ENCODE measurements at regions not wholly inside any gene's neighbourhood (a gene's known extent, or its start where the extent isn't known, plus 50 kb on each side); places are given as distances from the start of the nearest gene placed in this dataset.

DNA sequence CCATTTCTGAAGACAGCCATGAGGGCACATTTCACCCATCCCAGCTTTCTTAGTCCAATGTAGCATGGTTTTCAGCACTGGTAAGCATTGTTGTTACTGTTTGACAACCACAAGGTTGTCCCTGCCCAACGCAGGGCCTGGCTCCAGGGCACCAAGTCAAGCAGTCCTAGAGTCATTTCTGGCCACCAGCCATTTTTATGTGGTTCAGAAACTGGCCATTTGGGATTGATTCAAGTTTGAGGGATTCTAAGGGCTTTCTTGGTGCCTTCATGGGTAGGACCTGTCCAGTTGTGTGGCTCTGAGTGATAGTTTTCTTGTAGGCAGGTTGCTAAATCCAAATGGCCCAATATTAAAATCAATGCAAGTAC is 535.4 kb upstream of the USP24 start:
- TF ChIP-seq, protein P1, sequence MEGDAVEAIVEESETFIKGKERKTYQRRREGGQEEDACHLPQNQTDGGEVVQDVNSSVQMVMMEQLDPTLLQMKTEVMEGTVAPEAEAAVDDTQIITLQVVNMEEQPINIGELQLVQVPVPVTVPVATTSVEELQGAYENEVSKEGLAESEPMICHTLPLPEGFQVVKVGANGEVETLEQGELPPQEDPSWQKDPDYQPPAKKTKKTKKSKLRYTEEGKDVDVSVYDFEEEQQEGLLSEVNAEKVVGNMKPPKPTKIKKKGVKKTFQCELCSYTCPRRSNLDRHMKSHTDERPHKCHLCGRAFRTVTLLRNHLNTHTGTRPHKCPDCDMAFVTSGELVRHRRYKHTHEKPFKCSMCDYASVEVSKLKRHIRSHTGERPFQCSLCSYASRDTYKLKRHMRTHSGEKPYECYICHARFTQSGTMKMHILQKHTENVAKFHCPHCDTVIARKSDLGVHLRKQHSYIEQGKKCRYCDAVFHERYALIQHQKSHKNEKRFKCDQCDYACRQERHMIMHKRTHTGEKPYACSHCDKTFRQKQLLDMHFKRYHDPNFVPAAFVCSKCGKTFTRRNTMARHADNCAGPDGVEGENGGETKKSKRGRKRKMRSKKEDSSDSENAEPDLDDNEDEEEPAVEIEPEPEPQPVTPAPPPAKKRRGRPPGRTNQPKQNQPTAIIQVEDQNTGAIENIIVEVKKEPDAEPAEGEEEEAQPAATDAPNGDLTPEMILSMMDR (IDR thresholded peaks at IDR 0.05; ENCODE audit: borderline replicate concordance, insufficient read depth, low read depth, low read length), result no peak
- H3K4me3 ChIP-seq (ENCODE audit: low read depth, low read length), result no peak overlapping the region

DNA sequence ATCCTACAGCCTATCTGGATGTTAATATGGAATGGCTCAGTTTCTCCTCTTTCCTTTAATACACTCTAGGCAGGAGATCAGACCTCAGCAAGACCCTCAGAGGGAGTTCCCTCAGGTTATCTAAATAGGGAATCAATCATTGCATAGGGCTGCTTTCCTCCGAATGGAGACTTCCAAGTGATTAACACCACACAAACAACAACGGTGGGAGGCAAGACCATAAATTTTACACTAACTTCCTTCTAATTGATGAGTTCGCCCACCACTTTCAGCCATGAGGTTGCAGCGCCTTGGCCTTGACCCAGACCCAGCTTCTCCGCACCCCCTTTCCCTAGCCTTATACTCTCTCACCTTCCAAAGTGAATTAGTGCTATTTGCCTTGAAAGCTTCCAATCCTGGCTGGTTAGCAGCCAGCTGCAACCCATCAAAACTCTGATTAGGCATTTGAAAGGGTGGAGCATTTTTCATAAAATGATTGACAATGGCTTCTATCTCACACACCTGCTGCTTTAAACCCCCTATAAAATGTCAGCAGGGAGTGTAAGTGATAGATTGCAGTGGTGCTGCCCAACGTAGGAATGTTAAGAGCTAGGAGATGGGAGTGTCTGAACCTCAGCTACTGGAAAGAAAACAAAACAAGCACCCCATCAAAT is 534.9 kb upstream of the USP24 start:
- H3K4me3 ChIP-seq (ENCODE audit: low read depth, low read length), result no peak overlapping the region
- TF ChIP-seq, protein P1 (IDR thresholded peaks at IDR 0.05; ENCODE audit: borderline replicate concordance, insufficient read depth, low read depth, low read length), result no peak

DNA sequence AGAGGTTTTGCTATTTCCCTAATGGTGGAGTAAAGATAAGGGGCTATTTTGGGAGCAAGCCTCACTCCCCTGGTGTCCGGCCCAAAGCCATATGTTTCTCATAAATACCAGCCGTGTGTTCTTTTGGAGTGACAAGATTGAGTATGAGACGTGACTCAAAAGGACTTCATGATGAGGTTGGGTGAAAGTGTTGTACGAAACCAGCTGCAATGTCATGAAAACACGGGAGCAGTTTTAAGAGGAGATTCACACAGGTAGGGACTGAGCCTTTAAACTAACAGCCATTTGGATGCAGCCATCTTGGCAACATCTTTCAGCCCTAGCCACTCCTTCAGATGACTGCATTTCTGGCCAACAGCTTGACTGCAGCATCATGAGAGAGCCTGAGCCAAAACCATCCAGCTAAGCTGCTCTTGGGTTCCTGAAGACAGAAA is 532.3 kb upstream of the USP24 start:
- TF ChIP-seq, protein P1 (IDR thresholded peaks at IDR 0.05; ENCODE audit: borderline replicate concordance, insufficient read depth, low read depth, low read length), result no peak
- no peak overlapping the region for H3K4me3 ChIP-seq (ENCODE audit: low read depth, low read length)

DNA sequence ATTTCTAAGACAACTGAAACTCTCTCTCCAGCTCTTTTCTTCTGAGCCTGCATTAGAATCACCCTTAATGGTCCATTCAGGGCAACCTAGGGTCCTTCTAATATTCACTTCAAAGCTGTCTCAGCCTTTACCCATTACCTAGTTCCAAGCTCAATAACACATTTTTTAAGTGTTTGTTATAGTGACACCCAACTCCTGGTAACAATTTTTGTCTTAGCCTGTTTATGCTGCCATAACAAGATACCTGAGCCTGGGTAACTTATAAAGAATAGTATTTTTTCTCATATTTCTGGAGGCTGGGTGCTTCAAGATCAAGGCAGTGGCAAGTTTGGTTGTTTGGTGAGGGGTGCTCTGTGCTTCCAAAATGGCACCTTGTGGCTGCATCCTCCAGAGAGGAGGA is 531.5 kb upstream of the USP24 start:
- no peak overlapping the region for H3K4me3 ChIP-seq (ENCODE audit: low read depth, low read length)
- TF ChIP-seq, protein P1 (IDR thresholded peaks at IDR 0.05; ENCODE audit: borderline replicate concordance, insufficient read depth, low read depth, low read length), result no peak

DNA sequence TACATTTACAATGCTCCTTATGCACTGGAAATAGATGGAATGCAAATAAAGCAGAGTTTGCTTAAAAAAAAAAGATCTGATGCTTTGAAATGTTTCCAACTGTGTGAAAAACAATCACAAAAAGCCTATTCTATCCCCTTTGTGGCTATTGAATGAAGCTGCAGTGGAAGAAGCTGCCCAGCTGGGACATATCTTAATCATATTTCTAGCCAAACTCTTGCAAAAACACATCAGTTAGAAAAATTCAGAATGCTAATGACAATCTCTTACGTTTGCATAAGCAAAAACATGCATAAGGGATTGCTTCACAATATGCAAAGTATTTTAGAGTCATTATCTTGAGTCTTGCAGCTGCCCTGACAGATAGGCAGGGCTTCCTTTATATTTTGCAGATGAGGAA is 526.4 kb upstream of the USP24 start:
- H3K4me3 ChIP-seq (ENCODE audit: low read depth, low read length), result no peak overlapping the region
- TF ChIP-seq, protein P1 (IDR thresholded peaks at IDR 0.05; ENCODE audit: borderline replicate concordance, insufficient read depth, low read depth, low read length), result no peak

DNA sequence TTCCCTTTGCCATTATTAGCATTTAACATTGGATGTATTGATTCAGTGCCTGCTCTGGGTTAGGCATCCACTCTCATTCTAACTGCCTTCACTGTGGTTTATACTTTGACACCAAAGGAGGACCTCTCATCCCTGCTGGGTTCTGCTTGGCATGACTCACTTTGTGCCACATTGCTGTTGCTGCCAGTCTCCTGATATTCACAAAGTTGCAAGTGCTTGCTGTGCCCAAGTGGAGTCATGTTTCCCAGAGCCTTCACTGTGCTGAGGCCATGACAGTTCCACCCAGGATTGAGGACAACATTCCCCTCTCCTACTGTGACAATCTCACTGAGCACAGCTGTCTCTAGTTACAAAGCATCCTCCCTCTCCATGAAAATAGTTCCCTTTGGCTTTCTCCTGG is 519.9 kb upstream of the USP24 start:
- H3K4me3 ChIP-seq (ENCODE audit: low read depth, low read length), result no peak overlapping the region
- TF ChIP-seq, protein P1 (IDR thresholded peaks at IDR 0.05; ENCODE audit: borderline replicate concordance, insufficient read depth, low read depth, low read length), result no peak

DNA sequence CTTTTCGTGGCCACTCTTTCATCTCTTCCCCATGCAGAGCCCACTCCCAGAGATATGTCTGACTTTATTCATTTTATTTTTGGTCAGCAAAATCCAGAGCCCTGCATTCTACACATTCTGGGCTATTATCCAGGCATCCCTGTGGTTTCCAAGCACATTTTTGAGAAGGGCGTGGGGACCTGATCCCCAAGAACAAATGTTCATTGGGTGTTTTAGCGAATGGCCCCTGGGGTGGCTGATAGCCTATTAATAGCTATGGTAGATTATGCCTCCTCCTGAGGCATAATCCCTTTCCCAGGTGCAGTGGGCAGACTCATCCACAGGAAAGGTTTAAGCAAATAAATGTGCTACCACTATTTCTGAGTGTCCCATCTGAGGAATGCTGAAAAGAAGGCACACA is 511.8 kb upstream of the USP24 start:
- TF ChIP-seq, protein P1 (IDR thresholded peaks at IDR 0.05; ENCODE audit: borderline replicate concordance, insufficient read depth, low read depth, low read length), result no peak
- H3K4me3 ChIP-seq (ENCODE audit: low read depth, low read length), result no peak overlapping the region

All from GM12875 (cell line).